ENCODE measurements at regions not wholly inside any gene's neighbourhood (a gene's known extent, or its start where the extent isn't known, plus 50 kb on each side); places are given as distances from the start of the nearest gene placed in this dataset.
A peak's percentile ranks its signal among the peaks of the same experiment; 100 is the strongest.

- TF ChIP-seq CTCF (IDR thresholded peaks at IDR 0.05; ENCODE audit: control insufficient read depth, insufficient read depth, low read depth, low read length, missing control alignments): no peak
- H3K4me3 ChIP-seq (ENCODE audit: control insufficient read depth, low read depth, low read length): no peak overlapping the region
- no peak for DNase-seq (ENCODE audit: low read depth)
These were observed 110.3 kb upstream of the PDE5A start for GRCh38 chr4:119738901-119739300.

GRCh38 chr4:119736559-119736958 is 108.0 kb upstream of the PDE5A start:
- no peak for TF ChIP-seq CTCF (IDR thresholded peaks at IDR 0.05; ENCODE audit: control insufficient read depth, insufficient read depth, low read depth, low read length, missing control alignments)
- DNase-seq (ENCODE audit: low read depth): no peak

GRCh38 chr4:119735165-119735651 is 106.6 kb upstream of the PDE5A start:
- no peak overlapping the region for H3K4me3 ChIP-seq (ENCODE audit: control insufficient read depth, low read depth, low read length)
- TF ChIP-seq CTCF (IDR thresholded peaks at IDR 0.05; ENCODE audit: control insufficient read depth, insufficient read depth, low read depth, low read length, missing control alignments): no peak
- peak; percentile 93 for DNase-seq (ENCODE audit: low read depth)

More at GRCh38 chr4:119736559-119736958, 108.0 kb upstream of the PDE5A start:
- no peak overlapping the region for H3K4me3 ChIP-seq (ENCODE audit: control insufficient read depth, low read depth, low read length)

- H3K4me3 ChIP-seq (ENCODE audit: control insufficient read depth, low read depth, low read length): no peak overlapping the region
- no peak for TF ChIP-seq CTCF (IDR thresholded peaks at IDR 0.05; ENCODE audit: control insufficient read depth, insufficient read depth, low read depth, low read length, missing control alignments)
- DNase-seq (ENCODE audit: low read depth): no peak
These were observed 104.8 kb upstream of the PDE5A start for GRCh38 chr4:119733431-119733830.

GRCh38 chr4:119731778-119732177 is 103.2 kb upstream of the PDE5A start:
- H3K4me3 ChIP-seq (ENCODE audit: control insufficient read depth, low read depth, low read length): no peak overlapping the region
- no peak for DNase-seq (ENCODE audit: low read depth)
- no peak for TF ChIP-seq CTCF (IDR thresholded peaks at IDR 0.05; ENCODE audit: control insufficient read depth, insufficient read depth, low read depth, low read length, missing control alignments)

- H3K4me3 ChIP-seq (ENCODE audit: control insufficient read depth, low read depth, low read length): no peak overlapping the region
- no peak for DNase-seq (ENCODE audit: low read depth)
- TF ChIP-seq CTCF (IDR thresholded peaks at IDR 0.05; ENCODE audit: control insufficient read depth, insufficient read depth, low read depth, low read length, missing control alignments): no peak
These were observed 102.6 kb upstream of the PDE5A start for GRCh38 chr4:119731146-119731742.

- TF ChIP-seq CTCF (IDR thresholded peaks at IDR 0.05; ENCODE audit: control insufficient read depth, insufficient read depth, low read depth, low read length, missing control alignments): no peak
- DNase-seq (ENCODE audit: low read depth): no peak
- H3K4me3 ChIP-seq (ENCODE audit: control insufficient read depth, low read depth, low read length): no peak overlapping the region
These were observed 102.0 kb upstream of the PDE5A start for GRCh38 chr4:119730671-119730950.
